ENCODE measurements at regions not wholly inside any gene's neighbourhood (a gene's known extent, or its start where the extent isn't known, plus 50 kb on each side); places are given as distances from the start of the nearest gene placed in this dataset.
"Not testable (repeated sequence)": the region's sequence is repeated elsewhere in the genome, so short reads cannot be mapped to it uniquely, and the experiment has no call there.

GRCh38 chr16:77488652-77489051 is 53.8 kb upstream of the ADAMTS18 start:
- no peak for DNase-seq
- no peak for ATAC-seq
- intact Hi-C loops (cut with DNase I, micrococcal nuclease) = no loop called here

GRCh38 chr16:77491091-77491490 is 56.3 kb upstream of the ADAMTS18 start:
- DNase-seq = no peak
- intact Hi-C loops (cut with DNase I, micrococcal nuclease) = no loop called here
- ATAC-seq = no peak

GRCh38 chr16:77496934-77497333 is 62.1 kb upstream of the ADAMTS18 start:
- intact Hi-C loops (cut with DNase I, micrococcal nuclease) = no loop called here
- ATAC-seq (no peak), DNase-seq (no peak)

GRCh38 chr16:77499373-77500285 is 64.8 kb upstream of the ADAMTS18 start:
- DNase-seq (no peak), ATAC-seq (no peak)
- intact Hi-C loops (cut with DNase I, micrococcal nuclease) = no loop called here

- intact Hi-C loops (cut with DNase I, micrococcal nuclease) = no loop called here
- no peak for ATAC-seq
- DNase-seq = no peak
These were observed 65.4 kb upstream of the ADAMTS18 start for GRCh38 chr16:77500286-77500598.

GRCh38 chr16:77500934-77501664 is 66.3 kb upstream of the ADAMTS18 start:
- ATAC-seq (no peak), DNase-seq (no peak)
- intact Hi-C loops (cut with DNase I, micrococcal nuclease) = no loop called here

- DNase-seq (no peak), ATAC-seq (no peak)
- intact Hi-C loops (cut with DNase I, micrococcal nuclease) = no loop called here
These were observed 67.6 kb upstream of the ADAMTS18 start for GRCh38 chr16:77502448-77502847.

- intact Hi-C loops (cut with DNase I, micrococcal nuclease); ATAC-seq; DNase-seq: not testable (repeated sequence)
These were observed 71.7 kb upstream of the ADAMTS18 start for GRCh38 chr16:77506492-77506891.

GRCh38 chr16:77509051-77509450 is 74.2 kb upstream of the ADAMTS18 start:
- no peak for ATAC-seq
- DNase-seq = no peak
- intact Hi-C loops (cut with DNase I, micrococcal nuclease) = no loop called here

GRCh38 chr16:77509796-77510195 is 75.0 kb upstream of the ADAMTS18 start:
- DNase-seq (no peak), ATAC-seq (no peak)
- intact Hi-C loops (cut with DNase I, micrococcal nuclease) = no loop called here

- intact Hi-C loops (cut with DNase I, micrococcal nuclease) = no loop called here
- ATAC-seq (no peak), DNase-seq (no peak)
These were observed 76.2 kb upstream of the ADAMTS18 start for GRCh38 chr16:77511053-77511452.

- intact Hi-C loops (cut with DNase I, micrococcal nuclease) = no loop called here
- ATAC-seq (no peak), DNase-seq (no peak)
These were observed 79.8 kb upstream of the ADAMTS18 start for GRCh38 chr16:77514500-77515220.

GRCh38 chr16:77525226-77525625 is 90.4 kb upstream of the ADAMTS18 start:
- ATAC-seq; DNase-seq; intact Hi-C loops (cut with DNase I, micrococcal nuclease): not testable (repeated sequence)

- ATAC-seq (no peak), DNase-seq (no peak)
- intact Hi-C loops (cut with DNase I, micrococcal nuclease) = no loop called here
These were observed 96.9 kb upstream of the ADAMTS18 start for GRCh38 chr16:77531752-77532151.

GRCh38 chr16:77536809-77537208 is 102.0 kb upstream of the ADAMTS18 start:
- no peak for ATAC-seq
- intact Hi-C loops (cut with DNase I, micrococcal nuclease) = no loop called here
- no peak for DNase-seq

GRCh38 chr16:77539421-77540034 is 104.7 kb upstream of the ADAMTS18 start:
- no peak for ATAC-seq
- intact Hi-C loops (cut with DNase I, micrococcal nuclease) = no loop called here

GRCh38 chr16:77540646-77541045 is 105.8 kb upstream of the ADAMTS18 start:
- ATAC-seq (no peak), DNase-seq (no peak)
- intact Hi-C loops (cut with DNase I, micrococcal nuclease) = no loop called here

More at GRCh38 chr16:77539421-77540034, 104.7 kb upstream of the ADAMTS18 start:
- no peak for DNase-seq

GRCh38 chr16:77541165-77541564 is 106.3 kb upstream of the ADAMTS18 start:
- DNase-seq = no peak
- no peak for ATAC-seq
- intact Hi-C loops (cut with DNase I, micrococcal nuclease) = no loop called here

- ATAC-seq (no peak), DNase-seq (no peak)
- intact Hi-C loops (cut with DNase I, micrococcal nuclease) = no loop called here
These were observed 113.3 kb upstream of the ADAMTS18 start for GRCh38 chr16:77548151-77548550.

Data from left colon (tissue), 2 donors.